ENCODE measurements at regions not wholly inside any gene's neighbourhood (a gene's known extent, or its start where the extent isn't known, plus 50 kb on each side); places are given as distances from the start of the nearest gene placed in this dataset.

GRCh38 chr7:153034791-153035190 is 275.2 kb downstream of the ACTR3B start:
- TF ChIP-seq CTCF (IDR thresholded peaks at IDR 0.05 in 8 of 11, conservative IDR thresholded peaks at IDR 0.05 in 3 of 11) (no peak), POLR2A (IDR thresholded peaks at IDR 0.05) (no peak)

Data from spleen (tissue), 7 donors.